H1 (cell line): ENCODE measurements at regions not wholly inside any gene's neighbourhood (a gene's known extent, or its start where the extent isn't known, plus 50 kb on each side); places are given as distances from the start of the nearest gene placed in this dataset.

Experiments
- BRCA1 ChIP-seq: IDR thresholded peaks from 2 replicates; pipeline ENCODE4 v1.6.1; 2012; ENCODE audit warnings: low read depth, low read length, improper control_type of control experiment
- CHD2 ChIP-seq: IDR thresholded peaks from 2 replicates; pipeline ENCODE4 v1.6.1; 2012; ENCODE audit warnings: low read length, improper control_type of control experiment
- GTF2F1 ChIP-seq: IDR thresholded peaks from 2 replicates; pipeline ENCODE4 v1.6.1; 2012; ENCODE audit warnings: low read depth, low read length, improper control_type of control experiment, borderline replicate concordance
- JUN ChIP-seq: IDR thresholded peaks from 2 replicates; pipeline ENCODE4 v1.6.1; 2011; ENCODE audit warnings: low read depth, mild to moderate bottlenecking, improper control_type of control experiment, low read length
- POLR2AphosphoS5 ChIP-seq: IDR thresholded peaks from 2 replicates; pipeline ENCODE4 v1.6.1; 2011; ENCODE audit warnings: low read depth, low read length
- POU5F1 ChIP-seq: IDR thresholded peaks from 2 replicates; pipeline ENCODE4 v1.6.1; 2011; ENCODE audit warnings: low read depth, mild to moderate bottlenecking, low read length, moderate library complexity
- SAP30 ChIP-seq: fragments of 300-600 bp; sonication (generic); IDR thresholded peaks from 2 replicates; pipeline ENCODE4 v1.7.1; 2012; ENCODE audit warnings: low read length, moderate library complexity, mild to moderate bottlenecking, inconsistent platforms; ENCODE audit not compliant: insufficient read depth, insufficient replicate concordance

GRCh38 chr12:91591639-91591987 is 409.0 kb upstream of the DCN start (continued):
- TF ChIP-seq SAP30 (no peak), CHD2 (no peak), GTF2F1 (no peak), BRCA1 (no peak), POLR2AphosphoS5 (no peak), JUN (no peak), POU5F1 (no peak)
- TF ChIP-seq, all 59 proteins: peak for 0
